H1 (cell line): ENCODE measurements at regions not wholly inside any gene's neighbourhood (a gene's known extent, or its start where the extent isn't known, plus 50 kb on each side); places are given as distances from the start of the nearest gene placed in this dataset.

Experiments used
- CTCF ChIA-PET: fragments of 300-600 bp; sonication (Branson Sonifier 250); formaldehyde crosslinking; loops from one replicate; lab custom pipeline; 2021; ENCODE audit not compliant: partially characterized antibody; lab: Charles Lee
- POLR2A ChIA-PET: fragments of 300-600 bp; sonication (Branson Sonifier 250); formaldehyde crosslinking; loops from one replicate; lab custom pipeline; 2021; ENCODE audit warnings: inconsistent platforms; ENCODE audit not compliant: partially characterized antibody; lab: Charles Lee
- DNase-seq, 2 experiments: peaks; one replicate each; pipeline versions ENCODE4 v3.0.0 to v3.0.0-alpha.2; 2010 to 2022; ENCODE audit warnings: low spot score in 2 of 2, low read depth in 1 of 2, mixed read lengths in 1 of 2
- FAIRE-seq: peaks from 2 replicates; lab custom pipeline; 2011; peaks lifted over from hg19 to GRCh38; lab: Jason Lieb, UNC
- H2AFZ ChIP-seq: 2 replicates; pipeline ENCODE4 v1.8.1; 2012; ENCODE audit warnings: low read length, inconsistent platforms
- H2AK5ac ChIP-seq: 2 replicates; pipeline ENCODE4 v1.6.1; 2013; ENCODE audit warnings: low read depth, low read length
- H2BK120ac ChIP-seq: replicated peaks from 2 replicates; pipeline ENCODE3; 2013; ENCODE audit warnings: low read depth, low read length, inconsistent platforms
- H2BK12ac ChIP-seq: 2 replicates; pipeline ENCODE4 v1.6.1; 2013; ENCODE audit warnings: low read depth, low read length
- H2BK15ac ChIP-seq: 2 replicates; pipeline ENCODE4 v1.6.1; 2013; ENCODE audit warnings: low read length
- H2BK20ac ChIP-seq: 2 replicates; pipeline ENCODE4 v1.6.1; 2013; ENCODE audit warnings: low read length
- H2BK5ac ChIP-seq: 2 replicates; pipeline ENCODE4 v1.6.1; 2013; ENCODE audit warnings: low read depth, low read length
- H3K14ac ChIP-seq: 2 replicates; pipeline ENCODE4 v1.6.1; 2013; ENCODE audit warnings: inconsistent platforms; ENCODE audit not compliant: insufficient read length
- H3K18ac ChIP-seq: 2 replicates; pipeline ENCODE4 v1.6.1; 2013; ENCODE audit warnings: low read length; ENCODE audit errors: extremely low read depth
- H3K23ac ChIP-seq: 2 replicates; pipeline ENCODE4 v1.6.1; 2013; ENCODE audit warnings: inconsistent platforms; ENCODE audit not compliant: insufficient read length
- H3K23me2 ChIP-seq: 2 replicates; pipeline ENCODE4 v1.6.1; 2013; ENCODE audit warnings: low read depth, low read length
- H3K27ac ChIP-seq: 2 replicates; pipeline ENCODE4 v1.6.1; 2011; ENCODE audit warnings: low read depth, low read length, inconsistent platforms
- H3K27me3 ChIP-seq, 4 experiments: replicated peaks in 1 of 4; 1 replicate in 1 of 4; 2 replicates in 3 of 4; pipeline versions ENCODE4 v1.6.1 to v1.8.1; 2011 to 2013; ENCODE audit warnings: low read length in 3 of 4, mild to moderate bottlenecking in 3 of 4, inconsistent platforms in 2 of 4, mixed read lengths in 2 of 4, moderate library complexity in 1 of 4; ENCODE audit not compliant: control insufficient read depth in 3 of 4, insufficient read depth in 3 of 4; ENCODE audit errors: extremely low read depth in 1 of 4
- H3K36me3 ChIP-seq, 4 experiments: 2 replicates each; pipeline versions ENCODE4 v1.6.1 to v1.8.1; 2011 to 2013; ENCODE audit warnings: mild to moderate bottlenecking in 4 of 4, low read length in 3 of 4, moderate library complexity in 2 of 4, control low read depth in 1 of 4, inconsistent platforms in 1 of 4; ENCODE audit not compliant: insufficient read depth in 4 of 4, control insufficient read depth in 2 of 4
- H3K4ac ChIP-seq: replicated peaks from 2 replicates; pipeline ENCODE3; 2013; ENCODE audit warnings: low read length, low read depth, mixed read lengths, inconsistent platforms; ENCODE audit not compliant: insufficient read length
- H3K4me1 ChIP-seq, 4 experiments: replicated peaks in 1 of 4; 1 replicate in 1 of 4; 2 replicates in 3 of 4; pipeline versions ENCODE4 v1.6.1 to v1.8.1; 2011 to 2013; ENCODE audit warnings: low read length in 3 of 4, inconsistent platforms in 2 of 4, mixed read lengths in 1 of 4; ENCODE audit not compliant: insufficient read depth in 4 of 4, control insufficient read depth in 3 of 4
- H3K4me2 ChIP-seq, 2 experiments: 2 replicates each; pipeline versions ENCODE4 v1.6.1 to v1.8.1; 2011 to 2013; ENCODE audit warnings: low read depth in 2 of 2, low read length in 2 of 2, control low read depth in 1 of 2, inconsistent platforms in 1 of 2, mild to moderate bottlenecking in 1 of 2; ENCODE audit not compliant: insufficient read depth in 1 of 2
- H3K4me3 ChIP-seq, 4 experiments: fragments of 200-600, 300-600 bp in 1 of 4; sonication (generic), shearing (Covaris generic), sonication (Bioruptor Twin) in 1 of 4; 2 replicates each; pipeline versions ENCODE4 v1.5.1 to v1.8.1; 2011 to 2016; ENCODE audit warnings: low read length in 4 of 4, low read depth in 3 of 4, control low read depth in 2 of 4, inconsistent platforms in 2 of 4, mild to moderate bottlenecking in 2 of 4, mixed read lengths in 1 of 4, moderate library complexity in 1 of 4; ENCODE audit not compliant: insufficient read depth in 2 of 4; ENCODE audit errors: extremely low read depth in 1 of 4
- H3K56ac ChIP-seq: replicated peaks from 2 replicates; pipeline ENCODE3; 2013; ENCODE audit warnings: low read depth, mild to moderate bottlenecking, mixed read lengths, low read length, inconsistent platforms; ENCODE audit not compliant: insufficient read length
- H3K79me1 ChIP-seq: 2 replicates; pipeline ENCODE4 v1.6.1; 2013; ENCODE audit warnings: low read depth, low read length, control low read depth
- H3K79me2 ChIP-seq, 2 experiments: 2 replicates each; pipeline versions ENCODE4 v1.6.1 to v1.8.1; 2012 to 2013; ENCODE audit warnings: low read length in 2 of 2, mild to moderate bottlenecking in 2 of 2, inconsistent platforms in 1 of 2; ENCODE audit not compliant: insufficient read depth in 2 of 2, control insufficient read depth in 1 of 2
- H3K9ac ChIP-seq, 4 experiments: replicated peaks in 1 of 4; 1 replicate in 1 of 4; 2 replicates in 3 of 4; pipeline versions ENCODE4 v1.6.1 to v1.8.1; 2011 to 2013; ENCODE audit warnings: low read depth in 3 of 4, low read length in 3 of 4, control low read depth in 2 of 4, mild to moderate bottlenecking in 2 of 4, moderate library complexity in 2 of 4, inconsistent platforms in 1 of 4; ENCODE audit errors: extremely low read depth in 1 of 4
- H3K9me3 ChIP-seq, 2 experiments: 2 replicates each; pipeline versions ENCODE4 v1.6.1 to v1.8.1; 2012 to 2013; ENCODE audit warnings: mild to moderate bottlenecking in 2 of 2, moderate library complexity in 2 of 2, control low read depth in 1 of 2, inconsistent platforms in 1 of 2, low read depth in 1 of 2, low read length in 1 of 2, mixed read lengths in 1 of 2; ENCODE audit not compliant: insufficient read depth in 2 of 2
- H4K20me1 ChIP-seq, 2 experiments: replicated peaks in 1 of 2; 2 replicates each; pipeline versions ENCODE3 to v1.8.1; 2011 to 2013; ENCODE audit warnings: inconsistent platforms in 2 of 2, low read length in 2 of 2, mild to moderate bottlenecking in 1 of 2; ENCODE audit not compliant: insufficient read depth in 2 of 2, control insufficient read depth in 1 of 2
- H4K5ac ChIP-seq: 2 replicates; pipeline ENCODE4 v1.6.1; 2013; ENCODE audit warnings: low read length, low read depth, mixed read lengths, inconsistent platforms; ENCODE audit not compliant: insufficient read length
- H4K8ac ChIP-seq: 2 replicates; pipeline ENCODE4 v1.8.0; 2013; ENCODE audit warnings: mild to moderate bottlenecking, moderate library complexity, low read length, inconsistent platforms; ENCODE audit not compliant: insufficient read depth; ENCODE audit errors: extremely low read depth
- H4K91ac ChIP-seq: replicated peaks from 2 replicates; pipeline ENCODE3; 2013; ENCODE audit warnings: low read length, mixed read lengths, inconsistent platforms; ENCODE audit not compliant: insufficient read length
- EGR1 ChIP-seq: IDR thresholded peaks from 2 replicates; pipeline ENCODE4 v1.6.1; 2011; ENCODE audit warnings: low read depth, low read length, borderline replicate concordance
- MAFK ChIP-seq: IDR thresholded peaks from 2 replicates; pipeline ENCODE4 v1.6.1; 2012; ENCODE audit warnings: low read depth, mild to moderate bottlenecking, improper control_type of control experiment, low read length
- POLR2A ChIP-seq, 2 experiments: IDR thresholded peaks; 1 replicate in 1 of 2; 2 replicates in 1 of 2; pipeline ENCODE4 v1.6.1; 2011; ENCODE audit warnings: low read depth in 2 of 2, low read length in 2 of 2, mild to moderate bottlenecking in 2 of 2; ENCODE audit errors: control extremely low read depth in 1 of 2
- TCF12 ChIP-seq: IDR thresholded peaks from 2 replicates; pipeline ENCODE4 v1.6.1; 2011; ENCODE audit warnings: low read depth, mild to moderate bottlenecking, low read length
- YY1 ChIP-seq: IDR thresholded peaks from 2 replicates; pipeline ENCODE4 v1.6.1; 2011; ENCODE audit warnings: low read depth, mild to moderate bottlenecking, low read length
- WGBS, 2 experiments: shearing (Covaris generic) in 1 of 2; methylation state at CpG; one replicate each; pipeline versions ENCODE4 v1.1.6 to v1.1.7; 2013 to 2015; ENCODE audit warnings: low lambda C conversion rate in 2 of 2, mixed read lengths in 2 of 2, inconsistent platforms in 1 of 2, low coverage in 1 of 2, missing lambda C conversion rate in 1 of 2; ENCODE audit not compliant: insufficient replicate concordance in 2 of 2, insufficient coverage in 1 of 2, insufficient read length in 1 of 2; ENCODE audit errors: extremely low coverage in 1 of 2, missing lambda C conversion rate in 1 of 2; 5-methylcytosine and 5-hydroxymethylcytosine counted together

GRCh38 chr4:53854991-53855568 lies 209.3 kb downstream of the CHIC2 start:
- DNase-seq (no peak), FAIRE-seq (no peak)
- Histone ChIP-seq H2AK5ac (no peak overlapping the region), H2BK15ac (no peak overlapping the region), H3K56ac (no peak overlapping the region), H3K27me3 (no peaks in the 10 kb centered on the region), H2BK12ac (no peak overlapping the region), H2BK5ac (no peak overlapping the region), H3K4me1 (peaks cover 0 to 7% (median 2%) of the 10 kb centered on the region in 4 experiments; a peak in 1 of 7 replicates), H4K8ac (no peak overlapping the region; the same call in 1 of the 2 replicates), H3K9ac (no peak overlapping the region), H2BK20ac (no peak overlapping the region), H3K23me2 (peaks cover 3% of the 10 kb centered on the region; the same call in 1 of the 2 replicates), H3K27ac (no peak overlapping the region), H3K4me2 (no peak overlapping the region), H4K91ac (no peak overlapping the region), H3K36me3 (no peaks in the 10 kb centered on the region), H3K79me2 (no peaks in the 10 kb centered on the region), H3K14ac (no peak overlapping the region), H3K23ac (no peak overlapping the region), H2AFZ (no peak overlapping the region), H3K4ac (no peak overlapping the region), H2BK120ac (no peak overlapping the region), H3K9me3 (no peaks in the 10 kb centered on the region), H3K4me3 (no peak overlapping the region), H3K79me1 (no peaks in the 10 kb centered on the region), H3K18ac (no peak overlapping the region), H4K5ac (no peak overlapping the region), H4K20me1 (no peaks in the 10 kb centered on the region)
- 93% methylated on average over 3 of the region's 3 CpGs; no CpG with 5 or more reads in 1 of the 2 experiments for WGBS, 2 experiments
- CTCF ChIA-PET: interaction anchor here (0.7 to 1.3 kb wide), 3 partner anchors 10 to 589 kb away, joined by 3 to 4 read pairs (median 3); no protein-coding TSS in a partner anchor
- POLR2A ChIA-PET: no interaction called here
- TF ChIP-seq EGR1 (no peak), YY1 (no peak), MAFK (no peak), POLR2A (IDR thresholded peaks at IDR 0.05; ENCODE audit: control extremely low read depth in 1 of 2, low read depth in 2 of 2, low read length in 2 of 2) (no peak), TCF12 (no peak)
